Left renal pelvis (tissue), 4 donors: ENCODE measurements at regions not wholly inside any gene's neighbourhood (a gene's known extent, or its start where the extent isn't known, plus 50 kb on each side); places are given as distances from the start of the nearest gene placed in this dataset.
"Not testable (repeated sequence)": the region's sequence is repeated elsewhere in the genome, so short reads cannot be mapped to it uniquely, and the experiment has no call there.

ENCODE experiments used
- DNase-seq, 4 donors: peaks; one replicate each; pipeline ENCODE4 v3.0.0-alpha.2; 2013; ENCODE audit warnings: low read depth in 4 of 4, low spot score in 3 of 4

DNA sequence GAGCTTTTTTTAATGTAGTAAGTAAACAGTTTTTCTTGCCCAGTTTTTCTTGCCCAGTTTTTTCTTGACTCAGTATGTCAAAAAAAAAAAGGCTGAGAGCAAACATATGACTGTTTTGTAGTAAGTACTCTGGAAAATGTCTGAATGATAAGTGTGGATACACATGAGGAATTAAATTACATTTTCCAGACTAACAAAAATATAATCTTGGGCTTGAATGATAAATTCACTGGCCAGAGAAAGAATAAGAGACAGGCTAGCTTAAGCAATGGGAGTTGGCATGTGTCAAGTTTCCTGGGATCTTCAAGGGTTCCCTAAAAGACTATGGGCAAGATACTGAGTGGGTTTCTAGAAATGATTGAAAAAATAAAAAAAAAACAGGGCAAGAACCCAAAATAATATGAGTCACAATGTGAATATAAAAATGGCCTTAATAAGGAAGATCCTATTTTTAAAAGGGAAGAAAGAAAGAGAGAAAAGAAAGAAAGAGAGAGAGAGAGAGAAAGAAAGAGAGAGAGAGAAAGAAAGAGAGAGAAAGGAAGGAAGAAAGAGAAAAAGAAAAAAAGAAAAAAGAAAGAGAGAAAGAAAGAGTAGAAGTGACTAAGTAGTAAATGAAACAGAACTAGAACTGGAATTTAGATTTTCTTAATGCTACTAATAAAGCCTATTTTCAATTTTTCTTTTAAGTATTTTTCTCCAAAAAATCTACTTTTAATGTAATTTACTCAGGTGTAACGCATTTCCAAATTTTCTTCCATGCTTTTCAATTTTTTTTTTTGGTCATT is 60.2 kb downstream of the TFPI2 start:
- DNase-seq, result no peak

GRCh38 chr7:93828260-93828659 is 62.3 kb downstream of the TFPI2 start:
- no peak for DNase-seq

GRCh38 chr7:93823621-93824020 is 66.9 kb downstream of the TFPI2 start:
- no peak for DNase-seq

- no peak for DNase-seq
Measured at GRCh38 chr7:93821463-93821862, 69.1 kb downstream of the TFPI2 start.

- no peak for DNase-seq
Measured at GRCh38 chr7:93819699-93820098, 70.9 kb downstream of the TFPI2 start.

DNA sequence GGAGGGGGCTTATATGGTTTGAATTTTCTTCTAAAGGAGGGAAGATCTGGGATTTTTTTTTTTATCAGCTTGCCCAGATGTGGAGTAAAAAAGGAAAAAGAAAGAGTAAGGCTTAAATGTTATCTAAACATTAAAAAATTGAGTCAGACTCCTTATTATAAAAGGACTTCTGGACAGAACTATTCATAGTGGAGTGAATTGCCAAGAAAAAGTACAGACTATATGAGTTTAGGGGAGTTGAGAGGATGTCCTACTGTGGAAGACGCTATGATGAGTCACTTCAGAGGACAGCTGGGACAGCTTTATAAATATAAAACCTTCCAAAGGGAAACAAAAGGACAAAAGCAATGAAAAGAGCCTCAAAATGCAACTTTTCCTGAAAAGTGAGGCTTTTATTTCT is 73.0 kb downstream of the TFPI2 start:
- DNase-seq, result no peak

DNA sequence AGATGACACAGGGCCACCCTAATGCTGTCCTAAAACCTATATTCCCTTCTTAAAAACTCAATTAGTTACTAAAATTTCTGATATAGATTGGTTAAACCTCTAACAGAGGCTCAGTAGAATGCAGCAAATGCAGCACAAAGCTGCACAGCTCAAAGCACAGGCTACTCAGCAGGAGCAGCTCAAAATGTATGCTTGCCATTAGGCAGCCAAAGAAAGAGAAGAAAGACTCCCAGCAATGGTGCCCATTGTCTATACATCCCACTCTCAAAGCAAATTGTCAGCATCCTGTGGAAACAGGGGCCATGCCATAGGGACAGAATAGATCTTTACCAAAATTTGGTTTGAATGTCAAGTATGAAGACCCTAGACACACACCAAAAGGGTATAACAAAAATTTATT is 73.5 kb downstream of the TFPI2 start:
- DNase-seq, result no peak

- DNase-seq, result no peak
Measured at GRCh38 chr7:93813514-93813913, 77.0 kb downstream of the TFPI2 start.

DNA sequence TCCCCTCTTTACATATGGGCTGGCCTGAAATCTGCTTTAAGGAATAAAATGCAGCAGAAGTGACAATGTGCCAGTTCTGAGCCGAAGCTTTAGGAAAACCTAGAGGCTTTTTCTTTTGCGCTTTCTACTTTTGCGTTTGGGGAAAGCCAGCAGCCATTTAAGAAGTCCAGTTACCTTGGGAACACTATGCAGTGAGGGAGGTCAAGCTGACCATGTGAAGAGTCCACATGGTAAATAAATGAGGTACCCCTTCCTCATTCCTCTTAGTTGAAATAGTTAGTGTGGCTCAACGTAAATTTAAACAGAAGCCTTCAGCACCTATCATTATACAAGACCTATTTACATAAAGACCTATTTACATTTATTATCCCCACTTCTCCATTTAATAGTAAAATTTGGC is 78.5 kb downstream of the TFPI2 start:
- DNase-seq, result no peak

- DNase-seq, result no peak
Measured at GRCh38 chr7:93811198-93811597, 79.4 kb downstream of the TFPI2 start.

GRCh38 chr7:93810561-93810960 is 80.0 kb downstream of the TFPI2 start:
- no peak for DNase-seq

- no peak for DNase-seq
Measured at GRCh38 chr7:93804726-93805125, 85.8 kb downstream of the TFPI2 start.

DNA sequence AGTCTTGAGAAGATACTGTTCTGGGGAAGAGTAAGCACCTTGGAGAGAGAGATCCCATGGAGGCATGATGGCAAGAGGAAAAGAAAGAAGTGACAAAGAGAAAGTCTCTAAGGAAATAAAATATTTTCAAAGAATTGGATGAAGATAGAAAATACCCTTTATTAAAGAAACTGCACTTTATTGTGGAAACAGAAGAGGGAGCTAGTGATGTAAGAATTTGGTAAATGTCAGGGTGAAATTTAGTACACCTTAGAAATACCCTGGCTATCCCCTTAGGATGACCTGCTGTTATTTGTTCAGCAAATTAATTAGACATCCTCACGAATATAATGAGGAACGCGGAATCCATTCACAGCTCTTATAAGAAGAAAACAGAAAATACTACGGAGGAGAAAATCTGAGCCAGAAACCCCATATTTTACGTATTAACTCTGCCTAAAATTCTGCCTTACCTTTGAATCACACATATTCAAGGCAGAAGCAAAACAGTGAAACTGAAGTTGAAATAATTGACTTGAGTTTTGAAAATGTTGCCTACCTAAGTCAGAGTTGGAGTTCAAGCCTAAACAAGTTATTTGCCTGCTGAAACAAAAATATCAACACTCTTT is 90.7 kb downstream of the TFPI2 start:
- DNase-seq, result no peak

GRCh38 chr7:93793084-93793697 is 97.4 kb downstream of the TFPI2 start:
- DNase-seq, result not testable (repeated sequence)

GRCh38 chr7:93779115-93779514 is 111.4 kb downstream of the TFPI2 start:
- no peak for DNase-seq

DNA sequence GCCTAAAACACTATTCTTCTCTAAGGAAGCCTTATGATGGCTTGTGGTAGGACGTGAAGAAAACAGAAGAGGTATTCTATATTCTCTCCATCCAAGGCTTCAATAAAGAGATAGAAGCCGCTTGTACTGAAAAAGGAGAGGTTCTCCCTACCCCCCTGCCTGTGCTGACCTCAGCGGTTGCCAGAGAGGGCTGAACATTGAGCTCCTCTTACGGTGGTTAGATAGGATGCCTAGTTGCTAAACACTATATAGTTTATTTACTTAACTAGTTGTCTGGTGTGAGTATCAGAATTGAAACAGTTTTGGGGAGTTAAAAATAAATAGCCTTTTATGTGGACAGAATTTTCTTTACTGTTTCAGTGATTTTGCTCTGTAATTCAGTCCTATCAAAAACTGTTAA is 112.2 kb downstream of the TFPI2 start:
- DNase-seq, result no peak

- no peak for DNase-seq
Measured at GRCh38 chr7:93773446-93773845, 117.1 kb downstream of the TFPI2 start.

DNA sequence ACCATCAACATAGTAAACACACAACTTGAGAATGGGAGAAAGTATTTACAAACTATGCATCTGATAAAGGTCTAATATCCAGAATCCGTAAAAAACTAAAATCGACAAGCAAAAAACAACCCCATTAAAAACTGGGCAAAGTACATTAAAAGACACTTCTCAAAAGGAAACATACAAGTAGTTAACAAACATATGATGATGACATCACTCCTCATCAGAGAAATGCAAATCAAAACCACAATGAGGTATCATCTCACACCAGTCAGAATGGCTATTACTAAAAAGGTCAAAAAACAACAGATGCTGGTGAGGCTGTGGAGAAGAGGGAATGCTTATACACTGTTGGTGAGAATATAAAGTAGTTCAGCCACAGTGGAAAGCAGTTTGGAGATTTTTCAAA is 125.1 kb downstream of the TFPI2 start:
- no peak for DNase-seq

GRCh38 chr7:93758631-93759030 is 131.9 kb downstream of the TFPI2 start:
- DNase-seq, result peak in 2 of 4 donors; percentile 3 to 8

GRCh38 chr7:93757426-93757825 is 133.1 kb downstream of the TFPI2 start:
- no peak for DNase-seq

GRCh38 chr7:93756890-93757289 is 133.7 kb downstream of the TFPI2 start:
- DNase-seq, result no peak

- DNase-seq, result no peak
Measured at GRCh38 chr7:93751421-93751820, 139.1 kb downstream of the TFPI2 start.
